SU-DHL-6 (cell line): ENCODE measurements at regions not wholly inside any gene's neighbourhood (a gene's known extent, or its start where the extent isn't known, plus 50 kb on each side); places are given as distances from the start of the nearest gene placed in this dataset.

Source experiments
- H2AFZ ChIP-seq: fragments of 200-600 bp; sonication (generic); 2 replicates; pipeline ENCODE4 v1.6.1; 2014; ENCODE audit warnings: low read depth, mild to moderate bottlenecking, moderate library complexity, mixed read lengths, antibody characterized with exemption, low read length; ENCODE audit not compliant: severe bottlenecking
- H3F3A ChIP-seq: fragments of 200-600 bp; shearing (Covaris generic); 2 replicates; pipeline ENCODE4 v1.6.0; 2016; ENCODE audit warnings: antibody characterized with exemption, mild to moderate bottlenecking; ENCODE audit not compliant: insufficient read depth
- H3K27ac ChIP-seq: fragments of 200-600 bp; sonication (generic); 2 replicates; pipeline ENCODE4 v1.5.1; 2016; ENCODE audit warnings: low read depth, mild to moderate bottlenecking, low read length, moderate library complexity, mixed read lengths
- H3K27me3 ChIP-seq: fragments of 200-600 bp; sonication (generic), shearing (Covaris generic); 2 replicates; pipeline ENCODE4 v1.6.0; 2014; ENCODE audit warnings: mild to moderate bottlenecking, low read length
- H3K36me3 ChIP-seq: fragments of 200-600 bp; sonication (generic); 2 replicates; pipeline ENCODE4 v1.6.1; 2014; ENCODE audit warnings: mild to moderate bottlenecking, low read length, mixed read lengths
- H3K4me2 ChIP-seq: fragments of 300-600, 200-600 bp; shearing (Covaris generic), sonication (generic); 2 replicates; pipeline ENCODE4 v1.6.0; 2014; ENCODE audit warnings: low read length, low read depth, mild to moderate bottlenecking; ENCODE audit not compliant: poor library complexity, severe bottlenecking
- H3K4me3 ChIP-seq: fragments of 200-600 bp; sonication (generic); 2 replicates; pipeline ENCODE4 v1.5.1; 2014; ENCODE audit warnings: antibody characterized with exemption, low read length, mild to moderate bottlenecking, mixed read lengths; ENCODE audit not compliant: insufficient read depth, poor library complexity, severe bottlenecking
- H3K79me2 ChIP-seq: fragments of 200-600 bp; sonication (generic); 2 replicates; pipeline ENCODE4 v1.6.1; 2014; ENCODE audit warnings: mild to moderate bottlenecking, low read length, moderate library complexity; ENCODE audit not compliant: insufficient read depth
- H3K9ac ChIP-seq: fragments of 200-600 bp; sonication (generic); 2 replicates; pipeline ENCODE4 v1.7.0; 2014; ENCODE audit warnings: mild to moderate bottlenecking, low read length
- H3K9me2 ChIP-seq: fragments of 200-600 bp; sonication (generic); replicated peaks from 2 replicates; pipeline ENCODE4 v1.6.1; 2014; ENCODE audit warnings: low read length; ENCODE audit not compliant: insufficient read depth
- H3K9me3 ChIP-seq: fragments of 200-600 bp; sonication (generic); 2 replicates; pipeline ENCODE4 v1.6.1; 2014; ENCODE audit warnings: low read length, mixed read lengths; ENCODE audit not compliant: insufficient read depth
- H4K20me1 ChIP-seq: fragments of 200-600 bp; sonication (generic); 2 replicates; pipeline ENCODE4 v1.6.1; 2014; ENCODE audit warnings: low read depth, mild to moderate bottlenecking, antibody characterized with exemption, low read length, moderate library complexity, mixed read lengths
- CTCF ChIP-seq: fragments of 200-600 bp; sonication (generic); IDR thresholded peaks from one replicate; pipeline ENCODE4 v1.5.1; 2017; ENCODE audit warnings: antibody characterized with exemption, mild to moderate bottlenecking, low read length, moderate library complexity; ENCODE audit not compliant: insufficient read depth, poor library complexity, severe bottlenecking
- EZH2phosphoT487 ChIP-seq: fragments of 200-600 bp; sonication (generic), shearing (Covaris generic); conservative IDR thresholded peaks from 2 replicates; pipeline ENCODE4 v1.6.1; 2018; ENCODE audit warnings: mild to moderate bottlenecking, antibody characterized with exemption, low read length, moderate library complexity, mixed read lengths

GRCh38 chr15:96802611-96803255 lies 472.2 kb downstream of the NR2F2 start:
- H4K20me1 ChIP-seq: no peaks in the 10 kb centered on the region
- H3F3A ChIP-seq: no peaks in the 10 kb centered on the region
- H3K9me3 ChIP-seq: no peaks in the 10 kb centered on the region
- no peaks in the 10 kb centered on the region for H3K36me3 ChIP-seq
- no peaks in the 10 kb centered on the region for H3K79me2 ChIP-seq
- H3K9ac ChIP-seq: no peak overlapping the region
- no peaks in the 10 kb centered on the region for H3K27me3 ChIP-seq
- H3K4me2 ChIP-seq: no peak overlapping the region
- H3K9me2 ChIP-seq: no peaks in the 10 kb centered on the region
- H3K4me3 ChIP-seq: no peak overlapping the region
- no peak overlapping the region for H2AFZ ChIP-seq
- no peak for TF ChIP-seq CTCF
- TF ChIP-seq EZH2phosphoT487: no peak
- no peak overlapping the region for H3K27ac ChIP-seq

GRCh38 chr15:96804754-96805153 lies 474.3 kb downstream of the NR2F2 start:
- TF ChIP-seq EZH2phosphoT487: no peak
- TF ChIP-seq CTCF: no peak
- Histone ChIP-seq H2AFZ (no peak overlapping the region), H3K27me3 (no peaks in the 10 kb centered on the region)

GRCh38 chr15:96807361-96807760 lies 476.9 kb downstream of the NR2F2 start:
- H3K36me3 ChIP-seq: no peaks in the 10 kb centered on the region
- H2AFZ ChIP-seq: no peak overlapping the region
- H3K27ac ChIP-seq: no peak overlapping the region
- no peak overlapping the region for H3K4me2 ChIP-seq
- H4K20me1 ChIP-seq: no peaks in the 10 kb centered on the region
- no peaks in the 10 kb centered on the region for H3K27me3 ChIP-seq
- H3K79me2 ChIP-seq: no peaks in the 10 kb centered on the region
- no peaks in the 10 kb centered on the region for H3K9me2 ChIP-seq
- no peaks in the 10 kb centered on the region for H3K9me3 ChIP-seq
- H3F3A ChIP-seq: no peaks in the 10 kb centered on the region
- TF ChIP-seq EZH2phosphoT487 (no peak), CTCF (no peak)
- H3K9ac ChIP-seq: no peak overlapping the region
- no peak overlapping the region for H3K4me3 ChIP-seq

More at GRCh38 chr15:96804754-96805153, 474.3 kb downstream of the NR2F2 start:
- Histone ChIP-seq H3K79me2 (no peaks in the 10 kb centered on the region), H3K27ac (no peak overlapping the region), H4K20me1 (no peaks in the 10 kb centered on the region), H3K9me2 (no peaks in the 10 kb centered on the region), H3K4me3 (no peak overlapping the region), H3K9ac (no peak overlapping the region), H3K36me3 (no peaks in the 10 kb centered on the region), H3K9me3 (no peaks in the 10 kb centered on the region), H3K4me2 (no peak overlapping the region), H3F3A (no peaks in the 10 kb centered on the region)

GRCh38 chr15:96817900-96818299 lies 487.4 kb downstream of the NR2F2 start:
- Histone ChIP-seq H4K20me1 (no peaks in the 10 kb centered on the region), H3K9me2 (no peaks in the 10 kb centered on the region), H3K36me3 (no peaks in the 10 kb centered on the region), H2AFZ (no peak overlapping the region), H3K9me3 (no peaks in the 10 kb centered on the region), H3K4me3 (no peak overlapping the region), H3K79me2 (no peaks in the 10 kb centered on the region), H3K27me3 (no peaks in the 10 kb centered on the region), H3F3A (no peaks in the 10 kb centered on the region), H3K27ac (no peak overlapping the region), H3K9ac (no peak overlapping the region), H3K4me2 (no peak overlapping the region)
- TF ChIP-seq EZH2phosphoT487 (no peak), CTCF (no peak)
